ENCODE measurements at regions not wholly inside any gene's neighbourhood (a gene's known extent, or its start where the extent isn't known, plus 50 kb on each side); places are given as distances from the start of the nearest gene placed in this dataset.
"Not testable (repeated sequence)": the region's sequence is repeated elsewhere in the genome, so short reads cannot be mapped to it uniquely, and the experiment has no call there.

GRCh38 chr19:28463493-28464053, 749.4 kb downstream of the UQCRFS1 start:
- no peak for DNase-seq

DNA sequence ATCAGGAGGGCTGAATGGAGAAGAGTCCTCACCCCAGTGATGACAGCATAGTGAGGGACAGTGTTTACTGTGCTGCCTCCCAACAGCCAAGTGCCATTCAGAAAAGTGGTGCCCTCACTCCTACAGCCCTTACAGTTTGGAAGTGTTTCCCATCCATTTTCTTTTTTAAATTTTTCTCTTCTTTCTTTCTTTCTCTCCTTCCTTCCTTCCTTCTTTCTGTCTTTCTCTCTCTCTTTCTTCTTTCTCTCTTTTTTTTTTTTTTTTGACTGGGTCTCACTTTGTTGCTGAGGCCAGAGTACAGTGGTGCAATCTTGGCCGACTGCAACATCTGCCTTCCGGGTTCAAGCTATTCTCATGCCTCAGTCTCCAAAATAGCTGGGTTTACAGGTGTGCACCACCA, 755.3 kb downstream of the UQCRFS1 start:
- DNase-seq, result no peak

DNA sequence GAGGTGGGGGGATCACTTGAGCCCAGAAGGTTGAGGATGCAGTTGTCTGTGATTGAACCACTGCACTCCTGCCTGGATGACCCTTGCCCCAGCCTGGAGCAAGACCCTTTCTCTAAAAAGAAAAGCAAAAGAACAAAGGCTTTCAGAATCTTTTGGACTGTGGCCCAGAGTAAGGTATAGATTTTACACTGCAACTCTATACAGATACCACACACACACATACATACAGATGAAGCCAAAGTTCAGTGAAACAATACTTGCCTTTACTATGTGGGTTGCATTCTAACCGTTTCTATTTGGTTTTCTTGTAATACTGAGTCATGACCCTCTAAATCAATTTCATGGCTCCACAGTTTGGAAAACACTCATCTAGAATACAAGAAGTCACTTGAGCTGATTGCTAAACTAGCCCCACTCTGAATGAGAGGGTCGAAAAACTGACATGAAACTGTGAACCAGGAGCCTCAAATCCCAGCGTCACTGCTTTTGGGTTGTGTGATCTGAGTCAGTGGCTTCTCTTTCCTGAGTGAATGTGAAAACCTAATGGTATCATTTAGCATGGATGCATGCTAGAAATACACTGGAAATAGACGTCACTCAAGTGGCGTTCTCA, 756.1 kb downstream of the UQCRFS1 start:
- no peak for DNase-seq

- no peak for DNase-seq
Measured at GRCh38 chr19:28456252-28456651, 756.7 kb downstream of the UQCRFS1 start.

- no peak for DNase-seq
Measured at GRCh38 chr19:28454083-28454482, 758.9 kb downstream of the UQCRFS1 start.

DNA sequence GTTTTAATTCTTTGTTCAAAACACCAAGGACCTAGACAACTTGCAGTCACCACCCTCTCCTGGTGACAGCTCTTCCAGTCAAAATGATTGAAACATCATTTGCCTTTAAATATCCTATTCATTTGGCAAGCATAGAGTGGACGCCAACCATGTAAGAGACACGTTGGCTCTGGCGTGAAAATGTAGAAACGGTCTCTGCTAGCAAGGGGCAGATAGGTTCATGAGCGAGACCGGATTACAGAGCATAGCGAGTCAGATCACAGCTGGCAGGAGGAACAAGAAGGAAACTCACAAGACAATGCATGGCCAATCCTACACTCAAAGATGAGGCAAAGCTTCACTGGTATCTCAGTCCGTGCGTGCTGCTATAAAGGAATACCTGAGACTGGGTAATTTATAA, 759.5 kb downstream of the UQCRFS1 start:
- no peak for DNase-seq

DNA sequence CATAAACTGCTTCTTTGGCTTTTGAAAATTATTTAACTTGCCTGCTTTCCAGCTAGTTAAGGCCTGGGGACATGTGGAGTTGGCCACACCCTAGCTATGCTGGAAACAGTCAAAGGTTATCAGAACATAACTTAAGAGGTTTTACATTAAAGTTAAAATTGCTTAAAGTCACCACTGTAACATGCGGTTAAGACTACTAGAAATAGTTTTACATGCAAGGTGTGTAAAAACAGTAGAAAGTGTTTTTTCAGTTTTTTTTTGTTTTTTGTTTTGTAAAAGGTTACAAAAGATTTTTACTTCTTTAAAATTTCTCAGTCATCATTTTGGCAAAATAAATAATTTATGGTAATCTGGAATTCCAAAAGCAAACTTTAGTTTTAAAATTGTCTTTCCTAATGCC, 763.1 kb downstream of the UQCRFS1 start:
- DNase-seq, result no peak

- no peak for DNase-seq
Measured at GRCh38 chr19:28446511-28446910, 766.4 kb downstream of the UQCRFS1 start.

DNA sequence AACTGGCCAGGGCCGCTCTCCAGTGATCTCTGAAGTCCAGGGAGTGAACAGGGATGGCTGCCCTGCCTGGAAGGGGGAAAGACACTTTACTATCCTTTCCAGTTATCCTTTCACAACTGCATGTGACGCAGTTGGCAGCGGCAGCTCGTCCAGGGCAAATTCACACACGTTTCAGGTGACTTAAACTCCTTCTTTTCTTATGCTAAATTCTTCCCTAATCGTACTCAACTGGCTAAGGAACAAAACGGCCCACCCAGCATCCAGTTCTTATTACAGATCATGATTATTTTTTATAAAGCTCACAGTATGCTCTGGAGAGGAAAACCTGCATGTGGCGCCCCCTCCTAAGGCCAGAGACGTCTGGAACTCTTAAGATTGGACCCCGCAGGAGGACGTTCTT, 767.1 kb downstream of the UQCRFS1 start:
- no peak for DNase-seq

GRCh38 chr19:28444362-28444761, 768.6 kb downstream of the UQCRFS1 start:
- no peak for DNase-seq

- no peak for DNase-seq
Measured at GRCh38 chr19:28443361-28443760, 769.6 kb downstream of the UQCRFS1 start.

DNA sequence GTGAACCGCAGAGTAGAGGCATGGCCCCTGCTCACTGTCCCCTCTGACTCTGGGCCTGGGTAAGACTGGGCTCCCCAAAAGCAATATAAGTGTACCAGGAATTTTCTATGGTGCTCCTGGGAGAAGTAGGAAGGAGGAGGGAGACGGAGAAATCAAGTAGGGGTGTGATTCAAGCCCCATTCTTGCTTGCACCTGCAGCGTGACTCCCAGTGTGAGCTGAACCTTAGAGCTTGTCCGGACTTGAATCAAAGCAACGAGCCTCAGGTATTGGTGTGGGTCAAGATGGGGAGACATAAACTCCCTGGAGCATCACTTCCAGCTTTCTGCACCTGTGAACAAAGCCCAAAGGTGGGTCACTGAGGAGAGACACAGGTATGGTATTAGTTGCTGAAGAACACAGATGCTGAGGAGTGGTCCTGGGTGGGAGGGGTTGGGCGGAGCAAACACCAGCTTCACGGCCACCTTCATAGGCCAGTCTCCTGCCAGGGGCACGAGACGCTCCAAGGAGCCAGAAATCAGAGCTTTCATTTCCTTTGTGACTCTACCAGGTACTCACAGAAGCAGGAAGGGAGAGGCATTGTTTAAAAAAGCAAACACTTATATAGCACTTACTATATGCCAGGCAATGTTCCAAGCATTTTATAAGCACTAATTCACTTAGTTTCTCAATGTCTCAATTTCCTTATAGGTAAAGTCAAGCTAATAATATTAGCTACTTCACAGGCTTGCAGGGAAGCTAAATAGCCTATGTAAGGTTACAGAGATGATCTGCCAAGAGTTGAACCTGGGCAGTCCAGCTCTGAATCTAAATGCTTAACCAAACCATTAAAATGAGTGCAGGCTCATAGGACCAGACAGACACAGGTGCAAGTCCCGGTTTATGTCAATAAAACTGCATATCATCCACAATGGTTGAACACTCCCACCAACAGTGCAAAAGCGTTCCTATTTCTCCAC, 775.3 kb downstream of the UQCRFS1 start:
- DNase-seq, result no peak

GRCh38 chr19:28436320-28436719, 776.6 kb downstream of the UQCRFS1 start:
- DNase-seq, result no peak

GRCh38 chr19:28435551-28436271, 777.2 kb downstream of the UQCRFS1 start:
- DNase-seq, result peak in 1 of 5 experiments; percentile 4

DNA sequence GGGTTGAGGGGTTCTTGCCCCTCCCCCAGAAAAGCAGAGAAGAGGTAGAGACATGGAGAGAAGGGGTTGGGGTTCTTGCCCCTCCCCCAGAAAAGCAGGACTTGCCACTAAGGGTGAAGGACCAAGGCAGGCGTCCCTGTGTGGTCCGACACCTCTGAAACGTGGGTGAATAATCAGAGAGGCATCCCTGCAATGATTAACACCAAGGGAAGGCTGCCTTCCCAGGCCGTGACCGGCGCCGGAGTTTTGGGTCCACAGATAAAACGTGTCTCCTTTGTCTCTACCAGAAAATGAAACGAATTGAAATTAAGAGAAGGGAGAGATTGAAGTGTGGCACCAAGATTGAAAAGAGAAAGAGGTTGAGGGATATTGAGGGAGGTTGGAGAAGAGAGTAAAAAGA, 778.2 kb downstream of the UQCRFS1 start:
- DNase-seq, result not testable (repeated sequence)

DNA sequence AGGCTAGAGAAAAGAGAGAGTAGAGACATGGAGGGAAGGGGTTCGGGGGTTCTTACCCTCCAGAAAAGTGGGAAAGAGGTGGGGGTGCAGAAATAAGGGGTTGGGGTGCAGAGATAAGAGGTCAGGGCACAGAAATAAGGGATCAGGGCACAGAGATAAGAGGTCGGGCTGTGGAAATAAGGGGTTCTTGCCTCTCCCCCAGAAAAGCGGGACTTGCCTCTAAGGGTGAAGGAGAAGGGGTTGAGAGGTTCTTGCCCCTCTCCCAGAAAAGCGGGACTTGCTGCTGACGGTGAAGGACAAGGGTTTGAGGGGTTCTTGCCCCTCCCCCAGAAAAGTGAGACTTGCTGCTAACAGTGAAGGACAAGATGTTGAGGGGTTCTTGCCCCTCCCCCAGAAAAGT, 778.6 kb downstream of the UQCRFS1 start:
- DNase-seq, result not testable (repeated sequence)

- not testable (repeated sequence) for DNase-seq
Measured at GRCh38 chr19:28433166-28433565, 779.8 kb downstream of the UQCRFS1 start.

DNA sequence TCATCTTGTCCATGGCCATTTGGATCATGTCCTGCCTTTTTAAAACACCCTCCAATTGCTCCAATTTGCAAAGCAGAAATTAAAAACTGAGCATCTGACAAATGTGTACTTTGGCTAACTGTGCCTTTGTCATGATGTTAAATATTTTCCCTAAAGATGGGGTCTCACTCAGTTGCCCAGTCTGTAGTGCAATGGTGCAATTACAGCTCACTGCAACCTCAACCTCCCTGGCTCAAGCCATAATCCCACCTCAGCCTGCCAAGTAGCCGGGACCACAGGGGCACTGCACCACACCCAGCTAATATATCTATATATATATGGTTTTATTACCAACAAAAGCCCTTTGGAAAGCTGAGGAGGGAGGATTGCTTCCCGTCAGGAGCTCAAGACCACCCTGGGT, 782.7 kb downstream of the UQCRFS1 start:
- DNase-seq, result no peak

- no peak for DNase-seq
Measured at GRCh38 chr19:28429356-28429755, 783.6 kb downstream of the UQCRFS1 start.

DNA sequence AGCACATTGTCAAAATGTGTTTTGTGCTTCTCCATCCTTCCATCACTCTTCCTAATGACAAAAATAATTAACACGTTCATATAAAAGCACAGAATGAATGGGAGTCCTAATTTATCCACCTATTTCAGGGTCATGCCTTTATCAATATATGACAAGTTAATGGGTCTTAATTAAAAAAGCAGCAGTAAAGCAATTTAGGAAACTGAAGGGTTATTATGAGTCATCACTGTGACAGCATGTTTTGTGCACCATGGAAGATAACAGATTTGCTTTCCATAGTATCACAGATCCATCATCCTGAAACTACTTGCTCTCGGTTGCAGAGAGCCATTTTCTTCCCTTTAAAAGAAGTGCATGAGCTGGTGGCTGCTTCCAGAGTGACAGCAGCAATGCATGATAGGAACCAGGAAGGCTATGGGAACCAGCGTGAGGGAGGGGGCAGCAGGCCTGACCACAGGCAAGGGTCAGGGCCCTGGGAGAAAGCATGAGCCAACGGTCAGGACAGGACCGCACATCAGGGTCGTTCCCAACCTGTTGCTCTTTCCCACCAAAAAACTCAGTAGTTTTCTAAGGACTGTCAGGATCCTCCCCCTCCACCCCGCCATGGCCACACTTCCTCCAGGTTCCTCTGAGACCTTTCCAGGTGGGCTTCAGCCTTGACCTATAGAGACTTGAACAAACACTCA, 784.1 kb downstream of the UQCRFS1 start:
- no peak for DNase-seq

GRCh38 chr19:28427376-28428083, 785.4 kb downstream of the UQCRFS1 start:
- no peak for DNase-seq

GRCh38 chr19:28426730-28427225, 786.2 kb downstream of the UQCRFS1 start:
- no peak for DNase-seq
